ENCODE measurements at regions not wholly inside any gene's neighbourhood (a gene's known extent, or its start where the extent isn't known, plus 50 kb on each side); places are given as distances from the start of the nearest gene placed in this dataset.

DNA sequence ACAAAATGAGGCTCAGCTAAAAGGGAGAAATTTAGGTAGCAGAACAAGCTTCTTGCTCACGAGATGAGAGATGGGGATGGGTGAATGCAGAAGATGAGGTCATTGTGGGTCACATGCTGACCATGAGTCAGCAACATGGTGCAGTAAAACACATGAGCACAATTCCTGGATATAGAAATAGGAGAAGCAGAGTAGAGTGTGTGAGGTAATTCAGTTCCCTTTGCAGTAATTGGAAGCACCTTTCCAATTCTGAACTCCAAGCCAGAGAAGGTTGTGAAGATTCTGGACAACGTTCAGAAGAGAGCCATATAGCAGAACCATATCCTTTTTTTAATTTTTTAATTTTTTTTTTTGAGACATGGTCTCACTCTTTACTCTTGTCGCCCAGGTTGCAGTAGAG is 62.0 kb upstream of the LMNTD1 start:
- no peaks in the 10 kb centered on the region for H3K9me3 ChIP-seq
- H3K27ac ChIP-seq: no peak overlapping the region
- H3K4me3 ChIP-seq: no peak overlapping the region
- no peak for TF ChIP-seq POLR2A (IDR thresholded peaks at IDR 0.05)
- TF ChIP-seq, protein P1, sequence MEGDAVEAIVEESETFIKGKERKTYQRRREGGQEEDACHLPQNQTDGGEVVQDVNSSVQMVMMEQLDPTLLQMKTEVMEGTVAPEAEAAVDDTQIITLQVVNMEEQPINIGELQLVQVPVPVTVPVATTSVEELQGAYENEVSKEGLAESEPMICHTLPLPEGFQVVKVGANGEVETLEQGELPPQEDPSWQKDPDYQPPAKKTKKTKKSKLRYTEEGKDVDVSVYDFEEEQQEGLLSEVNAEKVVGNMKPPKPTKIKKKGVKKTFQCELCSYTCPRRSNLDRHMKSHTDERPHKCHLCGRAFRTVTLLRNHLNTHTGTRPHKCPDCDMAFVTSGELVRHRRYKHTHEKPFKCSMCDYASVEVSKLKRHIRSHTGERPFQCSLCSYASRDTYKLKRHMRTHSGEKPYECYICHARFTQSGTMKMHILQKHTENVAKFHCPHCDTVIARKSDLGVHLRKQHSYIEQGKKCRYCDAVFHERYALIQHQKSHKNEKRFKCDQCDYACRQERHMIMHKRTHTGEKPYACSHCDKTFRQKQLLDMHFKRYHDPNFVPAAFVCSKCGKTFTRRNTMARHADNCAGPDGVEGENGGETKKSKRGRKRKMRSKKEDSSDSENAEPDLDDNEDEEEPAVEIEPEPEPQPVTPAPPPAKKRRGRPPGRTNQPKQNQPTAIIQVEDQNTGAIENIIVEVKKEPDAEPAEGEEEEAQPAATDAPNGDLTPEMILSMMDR (IDR thresholded peaks at IDR 0.05): no peak
- 59 to 72% (median 65%) methylated on average over 3 of the region's 3 CpGs for WGBS, 4 donors
- no peaks in the 10 kb centered on the region for H3K4me1 ChIP-seq
- ATAC-seq: no peak
- no peaks in the 10 kb centered on the region for H3K36me3 ChIP-seq
- no peak for DNase-seq
- no peaks in the 10 kb centered on the region for H3K27me3 ChIP-seq
- intact Hi-C loops (cut with DNase I): no loop called here

DNA sequence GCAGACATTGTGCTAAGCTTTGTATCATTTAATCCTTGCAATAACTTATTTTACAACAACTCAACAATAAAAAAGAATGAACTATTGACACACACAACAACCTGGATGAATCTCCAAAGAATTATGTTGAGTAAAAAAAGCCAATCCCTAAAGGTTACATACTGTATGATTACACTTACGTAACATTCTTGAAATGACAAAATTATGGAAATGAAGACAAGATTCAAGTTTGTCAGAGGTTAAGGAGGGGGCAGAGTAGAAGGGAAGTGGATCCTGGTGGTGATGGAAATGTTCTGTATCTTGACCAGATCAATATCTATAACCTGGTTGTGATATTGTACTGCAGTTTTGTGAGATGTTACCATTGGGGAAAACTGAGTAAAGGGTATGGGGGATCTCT is 63.2 kb upstream of the LMNTD1 start:
- H3K4me1 ChIP-seq: no peaks in the 10 kb centered on the region
- no peaks in the 10 kb centered on the region for H3K36me3 ChIP-seq
- H3K9me3 ChIP-seq: no peaks in the 10 kb centered on the region
- no peak overlapping the region for H3K27ac ChIP-seq
- H3K4me3 ChIP-seq: no peak overlapping the region
- no peaks in the 10 kb centered on the region for H3K27me3 ChIP-seq
- TF ChIP-seq, protein P1 (IDR thresholded peaks at IDR 0.05): no peak
- TF ChIP-seq POLR2A (IDR thresholded peaks at IDR 0.05): no peak
- ATAC-seq (no peak), DNase-seq (no peak)
- intact Hi-C loops (cut with DNase I): no loop called here
- 87 to 92% (median 90%) methylated on average over 1 of the region's 1 CpG for WGBS, 4 donors

DNA sequence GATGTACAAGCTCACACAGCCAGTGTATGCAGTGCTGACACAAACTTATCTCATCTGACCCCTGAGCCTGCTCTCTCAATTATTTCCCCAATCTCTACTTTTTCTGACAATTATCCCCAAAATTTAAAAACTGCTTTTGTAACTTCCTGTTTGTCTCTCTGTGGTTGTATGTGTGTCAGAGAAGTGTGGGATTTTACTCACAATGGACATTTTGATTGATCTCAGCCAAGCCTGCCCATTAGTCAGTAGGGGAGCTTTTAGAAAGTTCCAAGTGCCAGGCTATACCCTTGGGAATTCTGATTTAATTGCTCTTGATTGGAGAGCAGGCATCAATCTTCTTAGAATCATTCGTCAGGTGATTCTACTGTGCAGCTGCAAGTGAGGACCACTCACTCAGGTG is 64.9 kb upstream of the LMNTD1 start:
- no peak for ATAC-seq
- Histone ChIP-seq H3K4me1 (no peaks in the 10 kb centered on the region), H3K27ac (no peak overlapping the region), H3K4me3 (no peak overlapping the region), H3K27me3 (no peaks in the 10 kb centered on the region), H3K9me3 (no peaks in the 10 kb centered on the region), H3K36me3 (no peaks in the 10 kb centered on the region)
- no peak for DNase-seq
- intact Hi-C loops (cut with DNase I): no loop called here
- WGBS, 4 donors: 65 to 94% (median 84%) methylated on average over 1 of the region's 1 CpG
- TF ChIP-seq POLR2A (IDR thresholded peaks at IDR 0.05): no peak
- TF ChIP-seq, protein P1 (IDR thresholded peaks at IDR 0.05): no peak

DNA sequence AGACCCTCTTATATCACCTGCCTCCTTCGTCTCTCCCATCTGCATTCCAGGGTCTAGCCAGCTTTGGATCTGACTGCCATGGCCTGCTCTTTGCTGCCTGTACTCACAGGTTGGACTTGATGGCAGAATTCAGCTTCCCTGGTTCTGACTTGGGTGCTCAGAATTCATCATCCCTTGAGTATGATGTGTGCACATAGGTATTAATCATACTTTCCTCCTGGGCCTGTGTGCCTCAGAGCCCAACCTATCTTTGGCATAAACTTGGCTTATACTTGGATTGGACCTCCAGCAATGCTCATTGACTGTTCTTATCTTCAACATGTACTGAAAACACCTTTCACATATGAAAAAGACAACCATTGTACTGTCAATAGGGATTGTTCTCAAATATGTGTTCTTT is 70.7 kb upstream of the LMNTD1 start:
- TF ChIP-seq POLR2A (IDR thresholded peaks at IDR 0.05): no peak
- TF ChIP-seq, protein P1 (IDR thresholded peaks at IDR 0.05): no peak
- no peaks in the 10 kb centered on the region for H3K4me1 ChIP-seq
- no peaks in the 10 kb centered on the region for H3K36me3 ChIP-seq
- DNase-seq (no peak), ATAC-seq (no peak)
- no peak overlapping the region for H3K4me3 ChIP-seq
- WGBS, 4 donors: 92 to 100% (median 95%) methylated on average over 1 of the region's 1 CpG
- H3K9me3 ChIP-seq: no peaks in the 10 kb centered on the region
- H3K27ac ChIP-seq: no peak overlapping the region
- no peaks in the 10 kb centered on the region for H3K27me3 ChIP-seq
- intact Hi-C loops (cut with DNase I): no loop called here

Measured in heart left ventricle (tissue), 16 donors.